Fibroblast of lung (primary cell): ENCODE measurements at regions not wholly inside any gene's neighbourhood (a gene's known extent, or its start where the extent isn't known, plus 50 kb on each side); places are given as distances from the start of the nearest gene placed in this dataset.

ENCODE experiments used
- DNase-seq, 2 donors: peaks; one replicate each; pipeline versions ENCODE4 v3.0.0 to v3.0.0-alpha.2; 2010; ENCODE audit warnings: low read depth in 2 of 2
- H2AFZ ChIP-seq: 2 replicates; pipeline ENCODE4 v1.5.1; 2012; ENCODE audit warnings: low read length, control low read depth, inconsistent platforms
- H3K27ac ChIP-seq: 2 replicates; pipeline ENCODE4 v1.5.1; 2011; ENCODE audit warnings: low read length, control low read depth; ENCODE audit not compliant: insufficient read depth
- H3K27me3 ChIP-seq: 2 replicates; pipeline ENCODE4 v1.5.1; 2011; ENCODE audit warnings: mild to moderate bottlenecking, low read length; ENCODE audit not compliant: control insufficient read depth, insufficient read depth
- H3K36me3 ChIP-seq: 2 replicates; pipeline ENCODE4 v1.5.1; 2011; ENCODE audit warnings: low read length; ENCODE audit not compliant: control insufficient read depth, insufficient read depth
- H3K4me1 ChIP-seq: 2 replicates; pipeline ENCODE4 v1.5.1; 2011; ENCODE audit warnings: low read length; ENCODE audit not compliant: control insufficient read depth, insufficient read depth; ENCODE audit errors: extremely low read depth
- H3K4me2 ChIP-seq: 2 replicates; pipeline ENCODE4 v1.5.1; 2011; ENCODE audit warnings: low read length, control low read depth; ENCODE audit not compliant: insufficient read depth; ENCODE audit errors: extremely low read depth
- H3K4me3 ChIP-seq, 4 experiments: fragments of 200-600 bp in 1 of 4; sonication (generic) in 1 of 4; replicated peaks in 1 of 4; 2 replicates each; pipeline ENCODE4 v1.5.1; 2011 to 2016; ENCODE audit warnings: low read length in 4 of 4, low read depth in 3 of 4, mild to moderate bottlenecking in 3 of 4, control low read depth in 2 of 4, inconsistent platforms in 1 of 4, mixed read lengths in 1 of 4; ENCODE audit not compliant: insufficient read depth in 1 of 4; ENCODE audit errors: control extremely low read depth in 1 of 4
- H3K79me2 ChIP-seq: 2 replicates; pipeline ENCODE4 v1.5.1; 2012; ENCODE audit warnings: mild to moderate bottlenecking, low read length, inconsistent platforms; ENCODE audit not compliant: control insufficient read depth, insufficient read depth
- H3K9ac ChIP-seq: 2 replicates; pipeline ENCODE4 v1.5.1; 2011; ENCODE audit warnings: mild to moderate bottlenecking, low read length, control low read depth; ENCODE audit not compliant: insufficient read depth
- H3K9me3 ChIP-seq: 2 replicates; pipeline ENCODE4 v1.5.1; 2012; ENCODE audit warnings: low read depth, low read length; ENCODE audit not compliant: control insufficient read depth, insufficient read depth
- H4K20me1 ChIP-seq: 2 replicates; pipeline ENCODE4 v1.5.1; 2011; ENCODE audit warnings: low read length; ENCODE audit not compliant: control insufficient read depth, insufficient read depth; ENCODE audit errors: extremely low read depth
- CTCF ChIP-seq, 2 donors: IDR thresholded peaks in 1 of 2; conservative IDR thresholded peaks in 1 of 2; 1 replicate in 1 of 2; 2 replicates in 1 of 2; pipeline ENCODE4 v1.5.1; 2011 to 2012; ENCODE audit warnings: low read length in 2 of 2, control low read depth in 1 of 2, inconsistent platforms in 1 of 2, low read depth in 1 of 2, mild to moderate bottlenecking in 1 of 2
- EZH2 ChIP-seq: IDR thresholded peaks from 2 replicates; pipeline ENCODE4 v1.5.1; 2012; ENCODE audit warnings: low read length, control low read depth, mild to moderate bottlenecking; ENCODE audit errors: missing control alignments

DNA sequence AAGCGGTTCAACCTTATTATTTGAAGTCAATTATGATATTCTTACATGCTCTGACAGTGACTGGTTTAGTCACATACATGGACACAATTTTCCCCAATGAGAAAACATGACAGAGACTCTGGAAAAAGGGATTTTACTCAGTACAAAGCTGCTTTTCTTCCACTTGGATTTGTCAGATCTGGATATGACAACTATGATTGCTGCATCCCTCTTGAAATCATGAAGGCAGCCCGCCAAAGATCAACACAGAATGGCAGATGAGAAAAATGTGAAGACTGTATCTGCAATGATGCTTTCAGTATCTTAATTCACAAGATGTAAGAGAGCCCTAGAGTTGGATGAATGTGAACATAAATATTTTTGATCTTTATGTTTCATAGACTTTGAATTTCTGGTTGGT lies 439.6 kb downstream of the CDH8 start:
- no peak for TF ChIP-seq EZH2
- TF ChIP-seq CTCF (conservative IDR thresholded peaks at IDR 0.05 in 1 of 2, IDR thresholded peaks at IDR 0.05 in 1 of 2; ENCODE audit: low read depth in 1 of 2, low read length in 2 of 2) = no peak
- Histone ChIP-seq H3K9ac (no peak overlapping the region), H3K27me3 (no peaks in the 10 kb centered on the region), H4K20me1 (no peaks in the 10 kb centered on the region), H3K27ac (no peak overlapping the region), H3K4me3 (no peak overlapping the region), H3K79me2 (no peaks in the 10 kb centered on the region), H3K4me2 (no peak overlapping the region), H3K36me3 (no peaks in the 10 kb centered on the region), H2AFZ (no peak overlapping the region), H3K9me3 (no peaks in the 10 kb centered on the region), H3K4me1 (no peaks in the 10 kb centered on the region)
- DNase-seq = no peak

DNA sequence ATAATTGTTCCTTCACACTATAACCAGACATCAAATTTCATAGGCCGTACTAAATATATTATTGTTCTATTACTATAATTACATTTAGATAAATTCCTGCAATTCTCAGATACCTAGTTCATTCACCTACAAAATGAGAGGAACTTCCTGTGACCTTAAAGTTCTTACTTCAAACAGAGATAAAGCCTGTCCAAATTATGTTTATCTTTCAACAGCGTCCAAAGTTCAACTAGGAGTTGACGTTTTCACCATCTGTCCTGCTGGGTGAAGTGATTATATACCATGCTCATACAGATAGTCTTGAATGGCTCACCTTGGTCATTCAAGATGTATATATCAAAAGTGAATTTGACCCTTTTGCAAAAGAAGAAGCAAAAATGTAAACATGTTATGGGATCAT lies 440.6 kb downstream of the CDH8 start:
- Histone ChIP-seq H2AFZ (no peak overlapping the region), H3K4me1 (no peaks in the 10 kb centered on the region), H3K4me3 (no peak overlapping the region), H3K4me2 (no peak overlapping the region), H3K27ac (no peak overlapping the region), H3K27me3 (no peaks in the 10 kb centered on the region), H3K9ac (no peak overlapping the region), H3K36me3 (no peaks in the 10 kb centered on the region), H3K9me3 (no peaks in the 10 kb centered on the region), H4K20me1 (no peaks in the 10 kb centered on the region), H3K79me2 (no peaks in the 10 kb centered on the region)
- TF ChIP-seq EZH2 (no peak), CTCF (conservative IDR thresholded peaks at IDR 0.05 in 1 of 2, IDR thresholded peaks at IDR 0.05 in 1 of 2; ENCODE audit: low read depth in 1 of 2, low read length in 2 of 2) (no peak)
- DNase-seq = no peak

DNA sequence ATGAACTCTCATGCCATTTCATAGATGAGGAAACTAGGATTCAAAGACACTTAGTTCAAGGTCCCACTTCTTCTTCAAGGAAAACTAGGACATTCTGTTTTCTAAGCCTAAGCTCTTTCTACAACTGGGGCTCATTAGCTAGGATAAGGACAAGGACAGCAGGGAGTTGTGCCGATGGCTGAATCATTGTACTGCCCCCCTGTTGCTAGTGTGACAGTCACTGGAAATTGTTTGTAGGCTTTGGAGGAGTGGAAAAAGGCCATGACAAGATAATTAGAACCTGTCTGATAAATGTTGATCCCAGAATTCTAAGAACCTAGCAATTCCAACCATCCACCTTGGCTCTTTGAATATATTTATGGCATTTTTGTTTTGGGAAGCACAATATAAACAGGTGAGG lies 445.7 kb downstream of the CDH8 start:
- H3K36me3 ChIP-seq = no peaks in the 10 kb centered on the region
- H4K20me1 ChIP-seq = no peaks in the 10 kb centered on the region
- H3K27me3 ChIP-seq = no peaks in the 10 kb centered on the region
- no peak overlapping the region for H3K27ac ChIP-seq
- no peak for DNase-seq
- TF ChIP-seq CTCF (conservative IDR thresholded peaks at IDR 0.05 in 1 of 2, IDR thresholded peaks at IDR 0.05 in 1 of 2; ENCODE audit: low read depth in 1 of 2, low read length in 2 of 2) = no peak
- TF ChIP-seq EZH2 = no peak
- H3K9me3 ChIP-seq = no peaks in the 10 kb centered on the region
- H3K4me3 ChIP-seq = no peak overlapping the region
- no peaks in the 10 kb centered on the region for H3K79me2 ChIP-seq
- no peak overlapping the region for H2AFZ ChIP-seq
- H3K9ac ChIP-seq = no peak overlapping the region
- no peak overlapping the region for H3K4me2 ChIP-seq
- no peaks in the 10 kb centered on the region for H3K4me1 ChIP-seq
